ENCODE measurements at regions not wholly inside any gene's neighbourhood (a gene's known extent, or its start where the extent isn't known, plus 50 kb on each side); places are given as distances from the start of the nearest gene placed in this dataset.

DNA sequence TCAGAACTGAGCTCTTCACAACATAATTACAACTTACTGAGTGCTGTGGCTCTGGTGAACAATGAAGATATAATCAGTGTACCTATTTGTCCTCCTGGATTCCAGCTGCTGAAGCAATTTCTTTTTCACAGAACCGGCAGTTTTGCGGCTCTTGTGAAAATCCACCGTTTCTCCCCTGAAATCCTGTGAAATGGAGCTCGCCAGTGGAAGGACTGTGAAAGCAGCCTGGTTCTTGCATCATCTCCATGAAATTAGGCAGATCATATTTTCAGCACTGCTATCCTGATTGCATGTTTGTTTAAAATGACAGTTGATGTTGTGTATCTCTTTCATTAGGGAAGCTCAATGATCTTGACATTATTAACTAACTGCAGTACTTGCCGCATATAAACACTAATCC lies 120.2 kb upstream of the SNX19 start:
- H3K4me3 ChIP-seq (replicated peaks; ENCODE audit: insufficient read depth, low read length): no peak overlapping the region
- DNase-seq (ENCODE audit: low read depth in 1 of 2, low spot score in 1 of 2): no peak
- H3K27me3 ChIP-seq (ENCODE audit: insufficient read depth, poor library complexity, severe bottlenecking): no peaks in the 10 kb centered on the region
- H3K27ac ChIP-seq (replicated peaks): no peak overlapping the region
- TF ChIP-seq, protein P1, sequence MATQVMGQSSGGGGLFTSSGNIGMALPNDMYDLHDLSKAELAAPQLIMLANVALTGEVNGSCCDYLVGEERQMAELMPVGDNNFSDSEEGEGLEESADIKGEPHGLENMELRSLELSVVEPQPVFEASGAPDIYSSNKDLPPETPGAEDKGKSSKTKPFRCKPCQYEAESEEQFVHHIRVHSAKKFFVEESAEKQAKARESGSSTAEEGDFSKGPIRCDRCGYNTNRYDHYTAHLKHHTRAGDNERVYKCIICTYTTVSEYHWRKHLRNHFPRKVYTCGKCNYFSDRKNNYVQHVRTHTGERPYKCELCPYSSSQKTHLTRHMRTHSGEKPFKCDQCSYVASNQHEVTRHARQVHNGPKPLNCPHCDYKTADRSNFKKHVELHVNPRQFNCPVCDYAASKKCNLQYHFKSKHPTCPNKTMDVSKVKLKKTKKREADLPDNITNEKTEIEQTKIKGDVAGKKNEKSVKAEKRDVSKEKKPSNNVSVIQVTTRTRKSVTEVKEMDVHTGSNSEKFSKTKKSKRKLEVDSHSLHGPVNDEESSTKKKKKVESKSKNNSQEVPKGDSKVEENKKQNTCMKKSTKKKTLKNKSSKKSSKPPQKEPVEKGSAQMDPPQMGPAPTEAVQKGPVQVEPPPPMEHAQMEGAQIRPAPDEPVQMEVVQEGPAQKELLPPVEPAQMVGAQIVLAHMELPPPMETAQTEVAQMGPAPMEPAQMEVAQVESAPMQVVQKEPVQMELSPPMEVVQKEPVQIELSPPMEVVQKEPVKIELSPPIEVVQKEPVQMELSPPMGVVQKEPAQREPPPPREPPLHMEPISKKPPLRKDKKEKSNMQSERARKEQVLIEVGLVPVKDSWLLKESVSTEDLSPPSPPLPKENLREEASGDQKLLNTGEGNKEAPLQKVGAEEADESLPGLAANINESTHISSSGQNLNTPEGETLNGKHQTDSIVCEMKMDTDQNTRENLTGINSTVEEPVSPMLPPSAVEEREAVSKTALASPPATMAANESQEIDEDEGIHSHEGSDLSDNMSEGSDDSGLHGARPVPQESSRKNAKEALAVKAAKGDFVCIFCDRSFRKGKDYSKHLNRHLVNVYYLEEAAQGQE (IDR thresholded peaks at IDR 0.05; ENCODE audit: insufficient replicate concordance, low read depth): no peak
- TF ChIP-seq GABPA (IDR thresholded peaks at IDR 0.05; ENCODE audit: low read depth) (no peak), SPI1 (IDR thresholded peaks at IDR 0.05; ENCODE audit: borderline replicate concordance, low read depth) (no peak)

DNA sequence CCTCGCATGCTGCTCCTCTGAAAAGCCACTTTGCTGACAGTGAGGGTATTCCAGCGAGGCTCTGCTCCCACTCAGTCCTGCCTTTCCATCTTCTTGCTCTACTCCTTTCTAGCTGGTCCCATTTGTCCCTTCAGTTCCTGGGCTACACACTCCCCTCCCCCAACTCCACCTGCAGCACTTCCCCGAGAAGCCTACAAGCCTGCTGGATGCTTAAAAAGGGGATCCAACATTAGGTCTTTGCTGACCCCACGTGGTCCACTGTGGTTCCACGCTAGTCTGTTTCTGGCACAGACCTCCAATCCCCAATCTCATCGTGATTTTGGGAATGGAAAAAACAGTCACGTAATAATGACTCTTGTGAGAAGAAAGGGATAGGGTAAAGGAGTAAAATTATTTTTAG lies 121.6 kb upstream of the SNX19 start:
- Histone ChIP-seq H3K4me3 (replicated peaks; ENCODE audit: insufficient read depth, low read length) (no peak overlapping the region), H3K27me3 (ENCODE audit: insufficient read depth, poor library complexity, severe bottlenecking) (no peaks in the 10 kb centered on the region), H3K27ac (replicated peaks) (no peak overlapping the region)
- TF ChIP-seq GABPA (IDR thresholded peaks at IDR 0.05; ENCODE audit: low read depth): no peak
- TF ChIP-seq, protein P1 (IDR thresholded peaks at IDR 0.05; ENCODE audit: insufficient replicate concordance, low read depth): no peak
- DNase-seq (ENCODE audit: low read depth in 1 of 2, low spot score in 1 of 2): no peak

DNA sequence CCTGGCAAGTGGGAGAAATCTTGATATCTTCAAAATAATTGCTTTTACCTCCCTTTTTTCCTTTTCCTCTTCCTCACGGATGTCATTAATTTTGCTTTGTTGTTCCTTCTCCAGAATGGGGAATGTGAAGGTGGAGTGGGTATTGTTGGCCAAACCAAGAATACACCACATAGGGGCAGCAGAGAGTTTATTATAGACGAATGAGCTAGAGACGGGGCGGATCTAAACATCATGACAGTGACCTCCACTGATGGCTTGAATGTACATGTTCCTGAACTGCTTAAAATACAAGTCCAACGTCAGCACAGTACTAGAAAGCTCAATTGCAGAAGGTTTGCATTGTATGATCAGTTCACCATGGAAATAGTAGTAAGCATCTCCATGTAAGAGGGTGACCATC lies 122.3 kb upstream of the SNX19 start:
- Histone ChIP-seq H3K27me3 (ENCODE audit: insufficient read depth, poor library complexity, severe bottlenecking) (no peaks in the 10 kb centered on the region), H3K27ac (replicated peaks) (no peak overlapping the region), H3K4me3 (replicated peaks; ENCODE audit: insufficient read depth, low read length) (no peak overlapping the region)
- no peak for DNase-seq (ENCODE audit: low read depth in 1 of 2, low spot score in 1 of 2)
- no peak for TF ChIP-seq SPI1 (IDR thresholded peaks at IDR 0.05; ENCODE audit: borderline replicate concordance, low read depth)
- TF ChIP-seq GABPA (IDR thresholded peaks at IDR 0.05; ENCODE audit: low read depth): no peak
- TF ChIP-seq, protein P1 (IDR thresholded peaks at IDR 0.05; ENCODE audit: insufficient replicate concordance, low read depth): no peak
- no peak for TF ChIP-seq POLR2AphosphoS5 (IDR thresholded peaks at IDR 0.05; ENCODE audit: low read depth)
- TF ChIP-seq, protein P2, sequence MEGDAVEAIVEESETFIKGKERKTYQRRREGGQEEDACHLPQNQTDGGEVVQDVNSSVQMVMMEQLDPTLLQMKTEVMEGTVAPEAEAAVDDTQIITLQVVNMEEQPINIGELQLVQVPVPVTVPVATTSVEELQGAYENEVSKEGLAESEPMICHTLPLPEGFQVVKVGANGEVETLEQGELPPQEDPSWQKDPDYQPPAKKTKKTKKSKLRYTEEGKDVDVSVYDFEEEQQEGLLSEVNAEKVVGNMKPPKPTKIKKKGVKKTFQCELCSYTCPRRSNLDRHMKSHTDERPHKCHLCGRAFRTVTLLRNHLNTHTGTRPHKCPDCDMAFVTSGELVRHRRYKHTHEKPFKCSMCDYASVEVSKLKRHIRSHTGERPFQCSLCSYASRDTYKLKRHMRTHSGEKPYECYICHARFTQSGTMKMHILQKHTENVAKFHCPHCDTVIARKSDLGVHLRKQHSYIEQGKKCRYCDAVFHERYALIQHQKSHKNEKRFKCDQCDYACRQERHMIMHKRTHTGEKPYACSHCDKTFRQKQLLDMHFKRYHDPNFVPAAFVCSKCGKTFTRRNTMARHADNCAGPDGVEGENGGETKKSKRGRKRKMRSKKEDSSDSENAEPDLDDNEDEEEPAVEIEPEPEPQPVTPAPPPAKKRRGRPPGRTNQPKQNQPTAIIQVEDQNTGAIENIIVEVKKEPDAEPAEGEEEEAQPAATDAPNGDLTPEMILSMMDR (IDR thresholded peaks at IDR 0.05; ENCODE audit: insufficient read depth, low read length): no peak

DNA sequence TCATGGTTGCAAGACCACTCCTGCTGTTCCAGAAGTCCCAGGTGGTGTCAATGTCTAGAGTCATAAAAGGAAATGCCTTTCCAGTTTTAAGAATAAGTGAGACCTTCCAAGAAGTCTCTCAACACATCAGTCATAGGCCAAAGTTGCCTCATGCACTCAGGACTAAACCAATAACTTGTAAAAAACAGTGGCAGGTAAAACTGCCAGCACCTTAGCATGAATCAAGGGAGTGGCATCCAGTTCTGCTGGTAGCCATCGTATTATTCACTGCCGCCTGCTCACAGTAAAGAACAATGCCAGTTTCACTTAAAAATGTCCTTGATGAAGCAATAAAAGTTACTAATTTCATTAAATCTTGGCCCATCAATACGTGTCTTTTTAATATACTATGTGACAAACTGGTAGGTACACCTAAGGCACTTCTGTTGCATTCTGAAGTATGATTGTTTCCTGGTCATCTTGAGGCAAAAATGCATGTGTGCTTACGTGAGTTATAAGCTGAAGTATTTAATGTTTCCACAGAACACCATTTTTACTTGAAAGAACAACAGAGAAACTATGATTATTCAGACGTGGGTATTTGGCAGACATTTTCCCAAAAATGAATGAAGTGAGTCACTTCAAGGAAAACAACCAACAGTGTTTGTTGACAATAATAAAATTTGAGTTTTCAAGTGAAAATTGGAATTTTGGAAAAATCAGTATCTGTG lies 125.2 kb upstream of the SNX19 start:
- TF ChIP-seq, protein P2 (IDR thresholded peaks at IDR 0.05; ENCODE audit: insufficient read depth, low read length): no peak
- TF ChIP-seq POLR2AphosphoS5 (IDR thresholded peaks at IDR 0.05; ENCODE audit: low read depth) (no peak), SPI1 (IDR thresholded peaks at IDR 0.05; ENCODE audit: borderline replicate concordance, low read depth) (no peak), GABPA (IDR thresholded peaks at IDR 0.05; ENCODE audit: low read depth) (no peak)
- TF ChIP-seq, protein P1 (IDR thresholded peaks at IDR 0.05; ENCODE audit: insufficient replicate concordance, low read depth): no peak
- H3K4me3 ChIP-seq (replicated peaks; ENCODE audit: insufficient read depth, low read length): no peak overlapping the region

More for the DNA sequence above, 125.2 kb upstream of the SNX19 start:
- no peak for DNase-seq (ENCODE audit: low read depth in 1 of 2, low spot score in 1 of 2)
- Histone ChIP-seq H3K27ac (replicated peaks) (no peak overlapping the region), H3K27me3 (ENCODE audit: insufficient read depth, poor library complexity, severe bottlenecking) (no peaks in the 10 kb centered on the region)

Data from HL-60 (cell line).